NB4 (cell line): ENCODE measurements at regions not wholly inside any gene's neighbourhood (a gene's known extent, or its start where the extent isn't known, plus 50 kb on each side); places are given as distances from the start of the nearest gene placed in this dataset.

Experiments
- DNase-seq: peaks from one replicate; pipeline ENCODE4 v3.0.0; 2010; ENCODE audit warnings: low read depth
- H3K4me3 ChIP-seq: one replicate; pipeline ENCODE4 v1.5.1; 2011; ENCODE audit warnings: mild to moderate bottlenecking, low read depth, low read length, moderate library complexity
- MYC ChIP-seq: IDR thresholded peaks from 2 replicates; pipeline ENCODE4 v1.6.1; 2011; ENCODE audit warnings: low read depth, low read length
- POLR2A ChIP-seq: IDR thresholded peaks from 2 replicates; pipeline ENCODE4 v1.6.1; 2011; ENCODE audit warnings: mild to moderate bottlenecking; ENCODE audit not compliant: insufficient read length; ENCODE audit errors: extremely low read depth
- TF ChIP-seq, protein P1 (sequence below): IDR thresholded peaks from 2 replicates; pipeline ENCODE4 v1.6.1; 2011; ENCODE audit warnings: low read depth, low read length
- TF ChIP-seq, protein P2 (sequence below): IDR thresholded peaks from one replicate; pipeline ENCODE4 v1.5.1; 2012; ENCODE audit warnings: low read depth, low read length

DNA sequence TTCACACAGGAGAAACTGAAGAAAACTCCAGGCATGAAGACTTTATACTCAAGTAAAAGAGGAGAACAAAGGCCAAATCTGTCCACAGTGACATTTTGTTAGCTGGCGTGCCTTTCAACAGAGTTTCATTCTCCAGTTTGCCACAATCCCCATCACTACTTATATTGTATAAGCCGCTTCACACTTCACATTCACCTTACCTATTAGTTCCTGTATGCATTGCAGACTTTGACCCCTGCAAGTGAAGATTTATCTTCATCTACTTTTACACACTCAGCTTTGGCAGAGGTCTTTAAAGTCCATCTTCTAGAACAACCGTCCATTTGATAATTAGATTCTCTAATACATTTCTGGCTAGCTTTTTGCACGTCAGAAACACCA is 56.8 kb upstream of the TANK start:
- TF ChIP-seq, protein P1, sequence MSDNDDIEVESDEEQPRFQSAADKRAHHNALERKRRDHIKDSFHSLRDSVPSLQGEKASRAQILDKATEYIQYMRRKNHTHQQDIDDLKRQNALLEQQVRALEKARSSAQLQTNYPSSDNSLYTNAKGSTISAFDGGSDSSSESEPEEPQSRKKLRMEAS: no peak
- TF ChIP-seq, protein P2, sequence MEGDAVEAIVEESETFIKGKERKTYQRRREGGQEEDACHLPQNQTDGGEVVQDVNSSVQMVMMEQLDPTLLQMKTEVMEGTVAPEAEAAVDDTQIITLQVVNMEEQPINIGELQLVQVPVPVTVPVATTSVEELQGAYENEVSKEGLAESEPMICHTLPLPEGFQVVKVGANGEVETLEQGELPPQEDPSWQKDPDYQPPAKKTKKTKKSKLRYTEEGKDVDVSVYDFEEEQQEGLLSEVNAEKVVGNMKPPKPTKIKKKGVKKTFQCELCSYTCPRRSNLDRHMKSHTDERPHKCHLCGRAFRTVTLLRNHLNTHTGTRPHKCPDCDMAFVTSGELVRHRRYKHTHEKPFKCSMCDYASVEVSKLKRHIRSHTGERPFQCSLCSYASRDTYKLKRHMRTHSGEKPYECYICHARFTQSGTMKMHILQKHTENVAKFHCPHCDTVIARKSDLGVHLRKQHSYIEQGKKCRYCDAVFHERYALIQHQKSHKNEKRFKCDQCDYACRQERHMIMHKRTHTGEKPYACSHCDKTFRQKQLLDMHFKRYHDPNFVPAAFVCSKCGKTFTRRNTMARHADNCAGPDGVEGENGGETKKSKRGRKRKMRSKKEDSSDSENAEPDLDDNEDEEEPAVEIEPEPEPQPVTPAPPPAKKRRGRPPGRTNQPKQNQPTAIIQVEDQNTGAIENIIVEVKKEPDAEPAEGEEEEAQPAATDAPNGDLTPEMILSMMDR: no peak
- no peak for TF ChIP-seq POLR2A
- TF ChIP-seq MYC: no peak
- H3K4me3 ChIP-seq: no peak overlapping the region
- DNase-seq: no peak

DNA sequence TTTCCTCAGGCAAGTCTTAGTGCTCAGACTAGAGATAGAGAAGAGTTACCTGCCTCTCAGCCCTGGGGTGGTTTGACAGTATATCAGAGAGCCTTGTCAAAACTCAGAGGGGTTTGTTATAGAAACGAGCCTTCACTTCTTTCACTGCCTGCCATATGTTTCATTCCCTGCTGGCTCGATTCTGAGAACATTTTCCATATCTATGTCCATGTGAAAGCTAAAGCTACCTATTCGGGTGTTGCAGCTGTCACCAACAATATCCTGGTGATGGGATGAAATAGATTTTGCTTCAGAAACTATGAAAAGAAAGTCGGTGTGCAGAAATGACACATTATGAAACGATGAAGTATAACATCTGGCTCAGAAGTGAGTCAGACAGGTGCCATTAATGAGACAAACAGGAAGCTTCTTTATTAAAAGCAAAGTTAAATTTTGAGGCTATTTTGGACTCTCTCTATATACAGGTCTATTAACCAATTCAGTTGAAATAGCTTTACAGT is 56.1 kb upstream of the TANK start:
- no peak overlapping the region for H3K4me3 ChIP-seq
- DNase-seq: no peak
- TF ChIP-seq, protein P2: no peak
- TF ChIP-seq MYC (no peak), POLR2A (no peak)
- TF ChIP-seq, protein P1: no peak

DNA sequence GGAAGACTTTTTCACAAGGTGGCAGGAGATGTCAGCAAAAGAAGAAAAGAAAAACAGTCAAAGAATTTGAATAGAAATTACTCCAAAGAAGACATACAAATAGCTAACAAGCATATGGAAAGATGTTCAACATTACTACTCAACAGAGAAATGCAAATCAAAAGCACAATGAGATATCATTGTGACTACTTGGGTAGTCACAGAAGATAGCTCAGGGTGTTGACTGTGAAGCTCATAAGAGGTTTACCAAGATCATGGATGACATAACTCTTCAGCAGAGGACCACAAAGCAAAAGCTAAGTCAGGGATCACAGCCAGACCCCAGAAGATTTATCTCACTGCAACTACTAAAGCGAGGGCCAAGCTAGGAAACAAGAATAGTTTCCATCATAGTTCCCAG is 53.0 kb upstream of the TANK start:
- TF ChIP-seq MYC (no peak), POLR2A (no peak)
- TF ChIP-seq, protein P1: no peak
- TF ChIP-seq, protein P2: no peak
- no peak overlapping the region for H3K4me3 ChIP-seq
- DNase-seq: no peak
